GM23338 (cell line): ENCODE measurements at regions not wholly inside any gene's neighbourhood (a gene's known extent, or its start where the extent isn't known, plus 50 kb on each side); places are given as distances from the start of the nearest gene placed in this dataset.

Experiments
- ATAC-seq: fragments of 200-7000 bp; cut with Tn5 transposase; 3 replicates; pipeline ENCODE4 v1.9.1; 2020
- DNase-seq: peaks from one replicate; pipeline ENCODE4 v3.0.0-alpha.2; 2015; ENCODE audit warnings: low spot score
- H2AFZ ChIP-seq: fragments of 200-600 bp; sonication (generic); 2 replicates; pipeline ENCODE4 v1.8.0; 2016; ENCODE audit warnings: antibody characterized with exemption, mild to moderate bottlenecking, moderate library complexity
- H3F3A ChIP-seq: fragments of 200-600 bp; sonication (generic); replicated peaks from 2 replicates; pipeline ENCODE4 v1.8.0; 2017; ENCODE audit warnings: antibody characterized with exemption, mixed run types, low read depth
- H3K27ac ChIP-seq: fragments of 200-600 bp; sonication (generic); 2 replicates; pipeline ENCODE4 v1.6.1; 2016; ENCODE audit warnings: low read depth
- H3K27me3 ChIP-seq: fragments of 200-600 bp; sonication (generic); 2 replicates; pipeline ENCODE4 v1.8.0; 2016; ENCODE audit warnings: mild to moderate bottlenecking, mixed run types, moderate library complexity; ENCODE audit not compliant: insufficient read depth
- H3K36me3 ChIP-seq: fragments of 200-600 bp; sonication (generic); 2 replicates; pipeline ENCODE4 v1.8.0; 2016; ENCODE audit warnings: mild to moderate bottlenecking; ENCODE audit not compliant: insufficient read depth
- H3K4me1 ChIP-seq: fragments of 200-600 bp; sonication (generic); 2 replicates; pipeline ENCODE4 v1.8.0; 2016; ENCODE audit warnings: mild to moderate bottlenecking, moderate library complexity; ENCODE audit not compliant: insufficient read depth
- H3K4me2 ChIP-seq: fragments of 200-600 bp; sonication (generic); 2 replicates; pipeline ENCODE4 v1.7.1; 2017; ENCODE audit warnings: mixed run types
- H3K4me3 ChIP-seq: fragments of 200-600 bp; sonication (generic); 2 replicates; pipeline ENCODE4 v1.6.1; 2016; ENCODE audit warnings: mixed run types
- H3K79me2 ChIP-seq: fragments of 200-600 bp; sonication (generic); replicated peaks from 2 replicates; pipeline ENCODE4 v1.8.0; 2017; ENCODE audit warnings: mild to moderate bottlenecking; ENCODE audit not compliant: insufficient read depth
- H3K9me2 ChIP-seq: fragments of 200-600 bp; sonication (generic); 2 replicates; pipeline ENCODE4 v1.8.0; 2017; ENCODE audit not compliant: insufficient read depth
- H4K20me1 ChIP-seq: fragments of 200-600 bp; sonication (generic); replicated peaks from 2 replicates; pipeline ENCODE4 v1.8.0; 2017; ENCODE audit warnings: mild to moderate bottlenecking; ENCODE audit not compliant: insufficient read depth
- H3K27ac Mint-ChIP-seq: 2 replicates; pipeline ENCODE4 v1.8.0; 2020; ENCODE audit warnings: inconsistent platforms, mild to moderate bottlenecking, moderate library complexity, mixed read lengths
- H3K27me3 Mint-ChIP-seq: 3 replicates; pipeline ENCODE4 v1.8.0; 2022; ENCODE audit warnings: low read depth, mild to moderate bottlenecking, moderate library complexity, mixed read lengths, inconsistent platforms; ENCODE audit not compliant: insufficient read depth, poor library complexity
- H3K36me3 Mint-ChIP-seq: 3 replicates; pipeline ENCODE4 v1.8.0; 2021; ENCODE audit warnings: low read depth, mild to moderate bottlenecking, inconsistent platforms, moderate library complexity, mixed read lengths
- H3K4me1 Mint-ChIP-seq: 3 replicates; pipeline ENCODE4 v1.8.0; 2020; ENCODE audit warnings: mild to moderate bottlenecking, inconsistent platforms, mixed read lengths
- H3K4me3 Mint-ChIP-seq: 3 replicates; pipeline ENCODE4 v1.8.0; 2021; ENCODE audit warnings: moderate library complexity, mild to moderate bottlenecking, inconsistent platforms, mixed read lengths
- H3K9me3 Mint-ChIP-seq: 3 replicates; pipeline ENCODE4 v1.8.0; 2020; ENCODE audit warnings: moderate library complexity, mild to moderate bottlenecking, inconsistent platforms, mixed read lengths
- EZH2 ChIP-seq: fragments of 200-600 bp; sonication (generic); IDR thresholded peaks from one replicate; pipeline ENCODE4 v1.8.0; 2017; ENCODE audit warnings: antibody characterized with exemption, mild to moderate bottlenecking, low read depth; ENCODE audit not compliant: unreplicated experiment
- EZH2phosphoT487 ChIP-seq: fragments of 200-600 bp; sonication (generic); IDR thresholded peaks from one replicate; pipeline ENCODE4 v1.8.1; 2018; ENCODE audit warnings: antibody characterized with exemption; ENCODE audit not compliant: unreplicated experiment
- JUNB ChIP-seq: IDR thresholded peaks from one replicate; pipeline ENCODE4 v1.6.1; 2016; ENCODE audit warnings: antibody characterized with exemption; ENCODE audit not compliant: unreplicated experiment
- NANOG ChIP-seq: IDR thresholded peaks from 2 replicates; pipeline ENCODE4 v1.6.1; 2016; ENCODE audit warnings: antibody characterized with exemption, borderline replicate concordance
- POLR2AphosphoS5 ChIP-seq: IDR thresholded peaks from 2 replicates; pipeline ENCODE4 v1.6.1; 2016; ENCODE audit warnings: antibody characterized with exemption, low read depth
- STAT1 ChIP-seq: IDR thresholded peaks from one replicate; pipeline ENCODE4 v1.6.1; 2016; ENCODE audit warnings: antibody characterized with exemption; ENCODE audit not compliant: unreplicated experiment
- ZNF114 ChIP-seq: fragments of 250-450 bp; sonication (Bioruptor Pico); IDR thresholded peaks from 2 replicates; pipeline ENCODE4 v1.5.0; 2020; ENCODE audit warnings: mild to moderate bottlenecking, moderate library complexity
- ZNF331 ChIP-seq: fragments of 250-450 bp; sonication (Bioruptor Pico); IDR thresholded peaks from 2 replicates; pipeline ENCODE4 v1.5.0; 2020; ENCODE audit warnings: low read depth, mild to moderate bottlenecking, moderate library complexity
- TF ChIP-seq, protein P1 (sequence below): fragments of 250-450 bp; sonication (Bioruptor Pico); IDR thresholded peaks from 2 replicates; pipeline ENCODE4 v1.5.0; 2020; ENCODE audit warnings: mild to moderate bottlenecking, moderate library complexity
- TF ChIP-seq, protein P2 (sequence below), 2 experiments: fragments of 200-600 bp in 1 of 2; sonication (generic) in 1 of 2; conservative IDR thresholded peaks; 2 replicates each; pipeline versions ENCODE4 v1.5.1 to v1.6.1; 2016 to 2017; ENCODE audit warnings: antibody characterized with exemption in 2 of 2, low read depth in 2 of 2, mild to moderate bottlenecking in 2 of 2, moderate library complexity in 1 of 2
- TF ChIP-seq, protein P3 (sequence below): IDR thresholded peaks from 2 replicates; pipeline ENCODE4 v1.6.1; 2016; ENCODE audit warnings: antibody characterized with exemption
- TF ChIP-seq, protein P4 (sequence below): IDR thresholded peaks from one replicate; pipeline ENCODE4 v1.6.1; 2018; ENCODE audit warnings: antibody characterized with exemption; ENCODE audit not compliant: unreplicated experiment

- Histone ChIP-seq H3K36me3 (no peaks in the 10 kb centered on the region), H3K4me1 (no peaks in the 10 kb centered on the region), H3K27me3 (no peaks in the 10 kb centered on the region), H4K20me1 (no peaks in the 10 kb centered on the region), H3K9me2 (no peaks in the 10 kb centered on the region), H3K27ac (no peak overlapping the region), H2AFZ (no peak overlapping the region), H3F3A (no peaks in the 10 kb centered on the region), H3K79me2 (no peaks in the 10 kb centered on the region), H3K4me2 (no peak overlapping the region), H3K4me3 (no peak overlapping the region)
- TF ChIP-seq EZH2phosphoT487 (no peak), JUNB (no peak), ZNF114 (CRISPR knock-in tag) (no peak), NANOG (no peak), ZNF331 (no peak), POLR2AphosphoS5 (no peak), EZH2 (no peak), STAT1 (no peak)
- TF ChIP-seq, protein P1, sequence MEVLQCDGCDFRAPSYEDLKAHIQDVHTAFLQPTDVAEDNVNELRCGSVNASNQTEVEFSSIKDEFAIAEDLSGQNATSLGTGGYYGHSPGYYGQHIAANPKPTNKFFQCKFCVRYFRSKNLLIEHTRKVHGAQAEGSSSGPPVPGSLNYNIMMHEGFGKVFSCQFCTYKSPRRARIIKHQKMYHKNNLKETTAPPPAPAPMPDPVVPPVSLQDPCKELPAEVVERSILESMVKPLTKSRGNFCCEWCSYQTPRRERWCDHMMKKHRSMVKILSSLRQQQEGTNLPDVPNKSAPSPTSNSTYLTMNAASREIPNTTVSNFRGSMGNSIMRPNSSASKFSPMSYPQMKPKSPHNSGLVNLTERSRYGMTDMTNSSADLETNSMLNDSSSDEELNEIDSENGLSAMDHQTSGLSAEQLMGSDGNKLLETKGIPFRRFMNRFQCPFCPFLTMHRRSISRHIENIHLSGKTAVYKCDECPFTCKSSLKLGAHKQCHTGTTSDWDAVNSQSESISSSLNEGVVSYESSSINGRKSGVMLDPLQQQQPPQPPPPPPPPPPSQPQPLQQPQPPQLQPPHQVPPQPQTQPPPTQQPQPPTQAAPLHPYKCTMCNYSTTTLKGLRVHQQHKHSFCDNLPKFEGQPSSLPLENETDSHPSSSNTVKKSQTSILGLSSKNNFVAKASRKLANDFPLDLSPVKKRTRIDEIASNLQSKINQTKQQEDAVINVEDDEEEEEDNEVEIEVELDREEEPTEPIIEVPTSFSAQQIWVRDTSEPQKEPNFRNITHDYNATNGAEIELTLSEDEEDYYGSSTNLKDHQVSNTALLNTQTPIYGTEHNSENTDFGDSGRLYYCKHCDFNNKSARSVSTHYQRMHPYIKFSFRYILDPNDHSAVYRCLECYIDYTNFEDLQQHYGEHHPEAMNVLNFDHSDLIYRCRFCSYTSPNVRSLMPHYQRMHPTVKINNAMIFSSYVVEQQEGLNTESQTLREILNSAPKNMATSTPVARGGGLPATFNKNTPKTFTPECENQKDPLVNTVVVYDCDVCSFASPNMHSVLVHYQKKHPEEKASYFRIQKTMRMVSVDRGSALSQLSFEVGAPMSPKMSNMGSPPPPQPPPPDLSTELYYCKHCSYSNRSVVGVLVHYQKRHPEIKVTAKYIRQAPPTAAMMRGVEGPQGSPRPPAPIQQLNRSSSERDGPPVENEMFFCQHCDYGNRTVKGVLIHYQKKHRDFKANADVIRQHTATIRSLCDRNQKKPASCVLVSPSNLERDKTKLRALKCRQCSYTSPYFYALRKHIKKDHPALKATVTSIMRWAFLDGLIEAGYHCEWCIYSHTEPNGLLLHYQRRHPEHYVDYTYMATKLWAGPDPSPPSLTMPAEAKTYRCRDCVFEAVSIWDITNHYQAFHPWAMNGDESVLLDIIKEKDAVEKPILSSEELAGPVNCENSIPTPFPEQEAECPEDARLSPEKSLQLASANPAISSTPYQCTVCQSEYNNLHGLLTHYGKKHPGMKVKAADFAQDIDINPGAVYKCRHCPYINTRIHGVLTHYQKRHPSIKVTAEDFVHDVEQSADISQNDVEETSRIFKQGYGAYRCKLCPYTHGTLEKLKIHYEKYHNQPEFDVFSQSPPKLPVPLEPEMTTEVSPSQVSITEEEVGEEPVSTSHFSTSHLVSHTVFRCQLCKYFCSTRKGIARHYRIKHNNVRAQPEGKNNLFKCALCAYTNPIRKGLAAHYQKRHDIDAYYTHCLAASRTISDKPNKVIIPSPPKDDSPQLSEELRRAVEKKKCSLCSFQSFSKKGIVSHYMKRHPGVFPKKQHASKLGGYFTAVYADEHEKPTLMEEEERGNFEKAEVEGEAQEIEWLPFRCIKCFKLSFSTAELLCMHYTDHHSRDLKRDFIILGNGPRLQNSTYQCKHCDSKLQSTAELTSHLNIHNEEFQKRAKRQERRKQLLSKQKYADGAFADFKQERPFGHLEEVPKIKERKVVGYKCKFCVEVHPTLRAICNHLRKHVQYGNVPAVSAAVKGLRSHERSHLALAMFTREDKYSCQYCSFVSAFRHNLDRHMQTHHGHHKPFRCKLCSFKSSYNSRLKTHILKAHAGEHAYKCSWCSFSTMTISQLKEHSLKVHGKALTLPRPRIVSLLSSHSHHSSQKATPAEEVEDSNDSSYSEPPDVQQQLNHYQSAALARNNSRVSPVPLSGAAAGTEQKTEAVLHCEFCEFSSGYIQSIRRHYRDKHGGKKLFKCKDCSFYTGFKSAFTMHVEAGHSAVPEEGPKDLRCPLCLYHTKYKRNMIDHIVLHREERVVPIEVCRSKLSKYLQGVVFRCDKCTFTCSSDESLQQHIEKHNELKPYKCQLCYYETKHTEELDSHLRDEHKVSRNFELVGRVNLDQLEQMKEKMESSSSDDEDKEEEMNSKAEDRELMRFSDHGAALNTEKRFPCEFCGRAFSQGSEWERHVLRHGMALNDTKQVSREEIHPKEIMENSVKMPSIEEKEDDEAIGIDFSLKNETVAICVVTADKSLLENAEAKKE (CRISPR knock-in tag): no peak
- TF ChIP-seq, protein P2, sequence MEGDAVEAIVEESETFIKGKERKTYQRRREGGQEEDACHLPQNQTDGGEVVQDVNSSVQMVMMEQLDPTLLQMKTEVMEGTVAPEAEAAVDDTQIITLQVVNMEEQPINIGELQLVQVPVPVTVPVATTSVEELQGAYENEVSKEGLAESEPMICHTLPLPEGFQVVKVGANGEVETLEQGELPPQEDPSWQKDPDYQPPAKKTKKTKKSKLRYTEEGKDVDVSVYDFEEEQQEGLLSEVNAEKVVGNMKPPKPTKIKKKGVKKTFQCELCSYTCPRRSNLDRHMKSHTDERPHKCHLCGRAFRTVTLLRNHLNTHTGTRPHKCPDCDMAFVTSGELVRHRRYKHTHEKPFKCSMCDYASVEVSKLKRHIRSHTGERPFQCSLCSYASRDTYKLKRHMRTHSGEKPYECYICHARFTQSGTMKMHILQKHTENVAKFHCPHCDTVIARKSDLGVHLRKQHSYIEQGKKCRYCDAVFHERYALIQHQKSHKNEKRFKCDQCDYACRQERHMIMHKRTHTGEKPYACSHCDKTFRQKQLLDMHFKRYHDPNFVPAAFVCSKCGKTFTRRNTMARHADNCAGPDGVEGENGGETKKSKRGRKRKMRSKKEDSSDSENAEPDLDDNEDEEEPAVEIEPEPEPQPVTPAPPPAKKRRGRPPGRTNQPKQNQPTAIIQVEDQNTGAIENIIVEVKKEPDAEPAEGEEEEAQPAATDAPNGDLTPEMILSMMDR (conservative IDR thresholded peaks at IDR 0.05; ENCODE audit: low read depth in 2 of 2): no peak
- TF ChIP-seq, protein P3, sequence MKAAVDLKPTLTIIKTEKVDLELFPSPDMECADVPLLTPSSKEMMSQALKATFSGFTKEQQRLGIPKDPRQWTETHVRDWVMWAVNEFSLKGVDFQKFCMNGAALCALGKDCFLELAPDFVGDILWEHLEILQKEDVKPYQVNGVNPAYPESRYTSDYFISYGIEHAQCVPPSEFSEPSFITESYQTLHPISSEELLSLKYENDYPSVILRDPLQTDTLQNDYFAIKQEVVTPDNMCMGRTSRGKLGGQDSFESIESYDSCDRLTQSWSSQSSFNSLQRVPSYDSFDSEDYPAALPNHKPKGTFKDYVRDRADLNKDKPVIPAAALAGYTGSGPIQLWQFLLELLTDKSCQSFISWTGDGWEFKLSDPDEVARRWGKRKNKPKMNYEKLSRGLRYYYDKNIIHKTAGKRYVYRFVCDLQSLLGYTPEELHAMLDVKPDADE: no peak
- TF ChIP-seq, protein P4, sequence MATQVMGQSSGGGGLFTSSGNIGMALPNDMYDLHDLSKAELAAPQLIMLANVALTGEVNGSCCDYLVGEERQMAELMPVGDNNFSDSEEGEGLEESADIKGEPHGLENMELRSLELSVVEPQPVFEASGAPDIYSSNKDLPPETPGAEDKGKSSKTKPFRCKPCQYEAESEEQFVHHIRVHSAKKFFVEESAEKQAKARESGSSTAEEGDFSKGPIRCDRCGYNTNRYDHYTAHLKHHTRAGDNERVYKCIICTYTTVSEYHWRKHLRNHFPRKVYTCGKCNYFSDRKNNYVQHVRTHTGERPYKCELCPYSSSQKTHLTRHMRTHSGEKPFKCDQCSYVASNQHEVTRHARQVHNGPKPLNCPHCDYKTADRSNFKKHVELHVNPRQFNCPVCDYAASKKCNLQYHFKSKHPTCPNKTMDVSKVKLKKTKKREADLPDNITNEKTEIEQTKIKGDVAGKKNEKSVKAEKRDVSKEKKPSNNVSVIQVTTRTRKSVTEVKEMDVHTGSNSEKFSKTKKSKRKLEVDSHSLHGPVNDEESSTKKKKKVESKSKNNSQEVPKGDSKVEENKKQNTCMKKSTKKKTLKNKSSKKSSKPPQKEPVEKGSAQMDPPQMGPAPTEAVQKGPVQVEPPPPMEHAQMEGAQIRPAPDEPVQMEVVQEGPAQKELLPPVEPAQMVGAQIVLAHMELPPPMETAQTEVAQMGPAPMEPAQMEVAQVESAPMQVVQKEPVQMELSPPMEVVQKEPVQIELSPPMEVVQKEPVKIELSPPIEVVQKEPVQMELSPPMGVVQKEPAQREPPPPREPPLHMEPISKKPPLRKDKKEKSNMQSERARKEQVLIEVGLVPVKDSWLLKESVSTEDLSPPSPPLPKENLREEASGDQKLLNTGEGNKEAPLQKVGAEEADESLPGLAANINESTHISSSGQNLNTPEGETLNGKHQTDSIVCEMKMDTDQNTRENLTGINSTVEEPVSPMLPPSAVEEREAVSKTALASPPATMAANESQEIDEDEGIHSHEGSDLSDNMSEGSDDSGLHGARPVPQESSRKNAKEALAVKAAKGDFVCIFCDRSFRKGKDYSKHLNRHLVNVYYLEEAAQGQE: no peak
- Mint-ChIP-seq H3K36me3 (no peaks in the 10 kb centered on the region), H3K4me1 (no peaks in the 10 kb centered on the region), H3K9me3 (peaks cover 4% of the 10 kb centered on the region; the same call in 2 of the 3 replicates), H3K4me3 (no peak overlapping the region), H3K27ac (no peak overlapping the region), H3K27me3 (no peaks in the 10 kb centered on the region)
- DNase-seq: no peak
- no peak for ATAC-seq
These were observed 577.6 kb downstream of the KLHL13 start for GRCh38 chrX:117539090-117539418.
